ENCODE measurements at regions not wholly inside any gene's neighbourhood (a gene's known extent, or its start where the extent isn't known, plus 50 kb on each side); places are given as distances from the start of the nearest gene placed in this dataset.
A peak's percentile ranks its signal among the peaks of the same experiment; 100 is the strongest.

DNA sequence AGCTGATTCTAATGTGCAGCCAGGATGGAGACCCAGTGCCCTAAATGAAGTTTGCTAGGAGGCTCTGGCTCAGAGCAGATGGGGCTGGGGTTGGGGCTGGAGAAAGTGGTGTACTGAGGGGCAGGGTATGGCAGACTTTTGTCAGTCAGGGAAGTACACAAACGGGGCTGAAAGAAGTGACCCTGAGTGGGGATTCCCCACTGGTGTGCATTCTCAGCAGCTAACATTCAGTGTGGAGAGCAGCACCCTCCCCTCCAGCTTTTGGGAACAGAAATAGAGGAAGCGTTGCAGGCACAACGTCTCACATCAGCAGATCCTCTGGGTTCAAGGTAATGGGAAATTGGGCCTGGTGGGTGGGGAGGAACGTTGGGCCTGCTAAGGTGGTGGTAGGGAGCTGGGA lies 89.1 kb upstream of the GCFC2 start:
- ATAC-seq: no peak
- POLR2A ChIA-PET: no interaction called here
- no peaks in the 10 kb centered on the region for H3K9me3 Mint-ChIP-seq
- CTCF ChIA-PET: no interaction called here
- TF ChIP-seq, protein P1, sequence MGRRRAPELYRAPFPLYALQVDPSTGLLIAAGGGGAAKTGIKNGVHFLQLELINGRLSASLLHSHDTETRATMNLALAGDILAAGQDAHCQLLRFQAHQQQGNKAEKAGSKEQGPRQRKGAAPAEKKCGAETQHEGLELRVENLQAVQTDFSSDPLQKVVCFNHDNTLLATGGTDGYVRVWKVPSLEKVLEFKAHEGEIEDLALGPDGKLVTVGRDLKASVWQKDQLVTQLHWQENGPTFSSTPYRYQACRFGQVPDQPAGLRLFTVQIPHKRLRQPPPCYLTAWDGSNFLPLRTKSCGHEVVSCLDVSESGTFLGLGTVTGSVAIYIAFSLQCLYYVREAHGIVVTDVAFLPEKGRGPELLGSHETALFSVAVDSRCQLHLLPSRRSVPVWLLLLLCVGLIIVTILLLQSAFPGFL (CRISPR knock-in tag; IDR thresholded peaks at IDR 0.05; ENCODE audit: borderline replicate concordance): no peak
- TF ChIP-seq, protein P2, sequence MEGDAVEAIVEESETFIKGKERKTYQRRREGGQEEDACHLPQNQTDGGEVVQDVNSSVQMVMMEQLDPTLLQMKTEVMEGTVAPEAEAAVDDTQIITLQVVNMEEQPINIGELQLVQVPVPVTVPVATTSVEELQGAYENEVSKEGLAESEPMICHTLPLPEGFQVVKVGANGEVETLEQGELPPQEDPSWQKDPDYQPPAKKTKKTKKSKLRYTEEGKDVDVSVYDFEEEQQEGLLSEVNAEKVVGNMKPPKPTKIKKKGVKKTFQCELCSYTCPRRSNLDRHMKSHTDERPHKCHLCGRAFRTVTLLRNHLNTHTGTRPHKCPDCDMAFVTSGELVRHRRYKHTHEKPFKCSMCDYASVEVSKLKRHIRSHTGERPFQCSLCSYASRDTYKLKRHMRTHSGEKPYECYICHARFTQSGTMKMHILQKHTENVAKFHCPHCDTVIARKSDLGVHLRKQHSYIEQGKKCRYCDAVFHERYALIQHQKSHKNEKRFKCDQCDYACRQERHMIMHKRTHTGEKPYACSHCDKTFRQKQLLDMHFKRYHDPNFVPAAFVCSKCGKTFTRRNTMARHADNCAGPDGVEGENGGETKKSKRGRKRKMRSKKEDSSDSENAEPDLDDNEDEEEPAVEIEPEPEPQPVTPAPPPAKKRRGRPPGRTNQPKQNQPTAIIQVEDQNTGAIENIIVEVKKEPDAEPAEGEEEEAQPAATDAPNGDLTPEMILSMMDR (IDR thresholded peaks at IDR 0.05): no peak
- TF ChIP-seq, protein P3, sequence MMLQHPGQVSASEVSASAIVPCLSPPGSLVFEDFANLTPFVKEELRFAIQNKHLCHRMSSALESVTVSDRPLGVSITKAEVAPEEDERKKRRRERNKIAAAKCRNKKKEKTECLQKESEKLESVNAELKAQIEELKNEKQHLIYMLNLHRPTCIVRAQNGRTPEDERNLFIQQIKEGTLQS (CRISPR knock-in tag; conservative IDR thresholded peaks at IDR 0.05): no peak
- TF ChIP-seq ETV6 (CRISPR knock-in tag; IDR thresholded peaks at IDR 0.05) (no peak), GABPB1 (CRISPR knock-in tag; IDR thresholded peaks at IDR 0.05) (no peak), KAT7 (CRISPR knock-in tag; IDR thresholded peaks at IDR 0.05; ENCODE audit: borderline replicate concordance) (no peak), ZNF121 (CRISPR knock-in tag; IDR thresholded peaks at IDR 0.05) (no peak), ATF1 (CRISPR knock-in tag; IDR thresholded peaks at IDR 0.05) (no peak)
- TF ChIP-seq, protein P4, sequence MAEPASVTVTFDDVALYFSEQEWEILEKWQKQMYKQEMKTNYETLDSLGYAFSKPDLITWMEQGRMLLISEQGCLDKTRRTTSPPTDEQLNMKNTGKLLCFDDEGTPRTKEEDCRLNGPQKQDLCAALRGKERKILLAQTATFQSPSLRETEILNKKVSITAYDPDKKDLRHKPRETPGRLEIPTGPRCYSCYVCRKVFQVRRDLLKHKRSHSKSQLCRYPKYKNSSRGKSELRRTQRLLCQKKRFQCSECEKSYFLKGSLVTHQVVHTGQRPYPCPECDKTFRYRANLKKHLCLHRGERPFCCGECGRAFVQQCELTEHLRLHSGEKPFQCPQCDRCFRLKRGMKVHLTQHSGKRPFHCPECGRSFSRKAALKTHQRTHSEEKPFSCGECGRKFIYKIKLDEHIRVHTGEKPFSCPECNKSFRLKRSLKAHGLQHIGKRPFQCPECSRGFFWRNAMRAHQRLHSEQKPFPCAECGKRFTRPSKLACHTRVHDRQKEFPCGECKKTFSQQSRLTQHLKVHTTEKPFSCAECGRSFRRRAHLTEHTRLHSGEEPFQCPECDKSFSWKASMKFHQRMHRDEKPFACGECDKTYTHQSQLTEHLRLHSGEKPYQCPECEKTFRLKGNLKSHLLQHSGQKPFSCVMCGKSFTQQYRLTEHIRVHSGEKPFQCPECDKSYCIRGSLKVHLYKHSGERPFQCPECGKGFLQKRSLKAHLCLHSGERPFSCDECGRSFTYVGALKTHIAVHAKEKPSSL (CRISPR knock-in tag; conservative IDR thresholded peaks at IDR 0.05): no peak
- TF ChIP-seq, protein P5, sequence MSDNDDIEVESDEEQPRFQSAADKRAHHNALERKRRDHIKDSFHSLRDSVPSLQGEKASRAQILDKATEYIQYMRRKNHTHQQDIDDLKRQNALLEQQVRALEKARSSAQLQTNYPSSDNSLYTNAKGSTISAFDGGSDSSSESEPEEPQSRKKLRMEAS (CRISPR knock-in tag; IDR thresholded peaks at IDR 0.05): no peak
- TF ChIP-seq, protein P6, sequence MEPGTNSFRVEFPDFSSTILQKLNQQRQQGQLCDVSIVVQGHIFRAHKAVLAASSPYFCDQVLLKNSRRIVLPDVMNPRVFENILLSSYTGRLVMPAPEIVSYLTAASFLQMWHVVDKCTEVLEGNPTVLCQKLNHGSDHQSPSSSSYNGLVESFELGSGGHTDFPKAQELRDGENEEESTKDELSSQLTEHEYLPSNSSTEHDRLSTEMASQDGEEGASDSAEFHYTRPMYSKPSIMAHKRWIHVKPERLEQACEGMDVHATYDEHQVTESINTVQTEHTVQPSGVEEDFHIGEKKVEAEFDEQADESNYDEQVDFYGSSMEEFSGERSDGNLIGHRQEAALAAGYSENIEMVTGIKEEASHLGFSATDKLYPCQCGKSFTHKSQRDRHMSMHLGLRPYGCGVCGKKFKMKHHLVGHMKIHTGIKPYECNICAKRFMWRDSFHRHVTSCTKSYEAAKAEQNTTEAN (CRISPR knock-in tag; IDR thresholded peaks at IDR 0.05): no peak
- no peak overlapping the region for H3K4me3 Mint-ChIP-seq
- H3K4me1 Mint-ChIP-seq: peaks cover 10% of the 10 kb centered on the region
- DNase-seq (ENCODE audit: low spot score): no peak
- no peaks in the 10 kb centered on the region for H3K36me3 Mint-ChIP-seq
- peaks cover 8% of the 10 kb centered on the region for H3K27me3 Mint-ChIP-seq (ENCODE audit: low read depth)
- no peak overlapping the region for H3K27ac Mint-ChIP-seq

DNA sequence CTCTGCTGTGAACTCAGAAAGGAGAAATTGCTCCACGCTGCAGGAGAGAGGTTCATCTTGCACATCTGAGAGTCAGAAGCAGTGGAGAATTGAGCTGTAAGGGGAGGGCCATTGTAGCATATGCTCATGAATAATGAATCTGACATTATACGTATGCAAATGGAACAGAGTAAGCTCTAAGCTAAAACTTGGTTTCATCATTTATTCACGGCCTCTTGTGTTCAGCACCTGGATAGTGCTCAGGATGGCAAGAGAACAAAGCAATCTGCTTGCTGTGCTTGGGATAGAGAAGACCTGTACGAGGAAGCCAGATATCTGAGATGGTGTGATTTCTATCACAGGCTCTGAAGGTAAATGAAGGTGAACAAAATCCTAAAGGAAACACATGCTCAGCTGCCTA lies 87.9 kb upstream of the GCFC2 start:
- CTCF ChIA-PET: no interaction called here
- DNase-seq (ENCODE audit: low spot score): no peak
- peaks cover 8% of the 10 kb centered on the region for H3K27me3 Mint-ChIP-seq (ENCODE audit: low read depth)

DNA sequence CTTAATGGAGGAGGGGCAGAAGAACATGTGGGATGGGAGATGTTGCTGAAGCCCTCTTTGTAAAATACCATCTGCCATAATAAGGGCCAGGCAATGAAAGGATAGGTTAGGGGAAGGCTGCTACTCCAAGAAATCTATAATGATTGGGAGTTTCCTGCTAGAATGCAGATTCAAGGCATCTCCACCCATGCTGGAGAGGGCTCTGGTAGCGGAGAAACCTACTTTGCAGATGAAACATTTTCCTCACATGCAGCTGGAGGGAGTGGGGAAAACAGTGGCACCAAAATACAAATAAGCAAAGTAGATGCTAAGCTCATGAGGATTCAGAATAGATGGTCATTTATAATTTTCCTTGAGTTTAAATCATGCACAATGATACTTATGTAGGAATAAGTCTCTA lies 82.3 kb upstream of the GCFC2 start:
- Mint-ChIP-seq H3K36me3 (no peaks in the 10 kb centered on the region), H3K4me1 (peaks cover 8% of the 10 kb centered on the region), H3K27ac (no peak overlapping the region), H3K27me3 (ENCODE audit: low read depth) (peaks cover 5% of the 10 kb centered on the region; the same call in 1 of the 2 replicates), H3K9me3 (no peaks in the 10 kb centered on the region), H3K4me3 (no peak overlapping the region)
- DNase-seq (ENCODE audit: low spot score) (no peak), ATAC-seq (no peak)
- CTCF ChIA-PET: no interaction called here
- POLR2A ChIA-PET: no interaction called here
- TF ChIP-seq, protein P1 (CRISPR knock-in tag; IDR thresholded peaks at IDR 0.05; ENCODE audit: borderline replicate concordance): no peak
- TF ChIP-seq, protein P4 (CRISPR knock-in tag; conservative IDR thresholded peaks at IDR 0.05): no peak
- TF ChIP-seq, protein P3 (CRISPR knock-in tag; conservative IDR thresholded peaks at IDR 0.05): no peak
- no peak for TF ChIP-seq CREM (CRISPR knock-in tag; IDR thresholded peaks at IDR 0.05)
- TF ChIP-seq ZNF423 (CRISPR knock-in tag; IDR thresholded peaks at IDR 0.05): no peak
- TF ChIP-seq, protein P7, sequence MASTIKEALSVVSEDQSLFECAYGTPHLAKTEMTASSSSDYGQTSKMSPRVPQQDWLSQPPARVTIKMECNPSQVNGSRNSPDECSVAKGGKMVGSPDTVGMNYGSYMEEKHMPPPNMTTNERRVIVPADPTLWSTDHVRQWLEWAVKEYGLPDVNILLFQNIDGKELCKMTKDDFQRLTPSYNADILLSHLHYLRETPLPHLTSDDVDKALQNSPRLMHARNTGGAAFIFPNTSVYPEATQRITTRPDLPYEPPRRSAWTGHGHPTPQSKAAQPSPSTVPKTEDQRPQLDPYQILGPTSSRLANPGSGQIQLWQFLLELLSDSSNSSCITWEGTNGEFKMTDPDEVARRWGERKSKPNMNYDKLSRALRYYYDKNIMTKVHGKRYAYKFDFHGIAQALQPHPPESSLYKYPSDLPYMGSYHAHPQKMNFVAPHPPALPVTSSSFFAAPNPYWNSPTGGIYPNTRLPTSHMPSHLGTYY (CRISPR knock-in tag; IDR thresholded peaks at IDR 0.05): no peak

More for the DNA sequence above, 87.9 kb upstream of the GCFC2 start:
- POLR2A ChIA-PET: no interaction called here
- TF ChIP-seq ETV6 (CRISPR knock-in tag; IDR thresholded peaks at IDR 0.05): no peak
- no peak for TF ChIP-seq SOX15 (CRISPR knock-in tag; IDR thresholded peaks at IDR 0.05)
- TF ChIP-seq, protein P1 (CRISPR knock-in tag; IDR thresholded peaks at IDR 0.05; ENCODE audit: borderline replicate concordance): no peak
- H3K4me1 Mint-ChIP-seq: peaks cover 10% of the 10 kb centered on the region
- peak; percentile 58 for ATAC-seq
- no peak overlapping the region for H3K27ac Mint-ChIP-seq
- no peaks in the 10 kb centered on the region for H3K36me3 Mint-ChIP-seq
- no peak overlapping the region for H3K4me3 Mint-ChIP-seq
- H3K9me3 Mint-ChIP-seq: no peaks in the 10 kb centered on the region
